HG02588 (cell line): ENCODE measurements at regions not wholly inside any gene's neighbourhood (a gene's known extent, or its start where the extent isn't known, plus 50 kb on each side); places are given as distances from the start of the nearest gene placed in this dataset.

Source experiments
- ATAC-seq: cut with Tn5 transposase; IDR thresholded peaks from one replicate; pipeline ENCODE4 v1.9.1; 2021; ENCODE audit warnings: mild to moderate bottlenecking, moderate library complexity; ENCODE audit not compliant: unreplicated experiment

DNA sequence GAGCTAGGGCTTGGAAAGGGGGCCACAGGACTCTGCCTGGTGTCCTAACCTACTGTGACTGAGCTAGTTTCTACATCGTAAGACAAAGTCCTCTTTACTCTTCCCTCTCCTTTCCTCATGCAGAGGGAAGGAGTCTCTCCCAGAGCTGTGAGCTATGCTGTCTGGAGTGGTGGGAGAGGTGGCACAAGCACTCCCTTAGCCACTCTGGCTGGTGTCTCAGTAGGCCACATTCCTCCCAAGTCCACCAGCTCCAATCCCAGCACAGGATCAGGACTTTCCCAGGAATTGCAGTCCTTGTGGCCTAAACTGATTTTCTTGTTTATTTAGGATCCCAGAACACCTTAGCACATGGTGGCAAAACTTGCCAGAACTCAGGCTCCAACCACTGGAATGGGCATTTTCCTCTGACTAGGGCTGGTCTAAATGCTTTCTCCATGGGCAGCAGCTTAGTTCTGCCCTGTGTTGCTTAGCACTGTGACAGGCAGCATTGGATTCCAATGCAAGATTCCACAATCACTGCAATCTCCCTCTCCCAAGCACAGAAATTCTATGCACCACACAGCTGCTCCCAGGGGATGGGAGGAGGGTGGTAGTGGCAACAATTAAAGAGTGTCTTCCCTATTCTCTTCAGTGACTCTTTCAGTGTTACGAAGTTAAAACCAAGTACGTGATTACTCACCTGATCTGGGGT lies 733.3 kb downstream of the HACE1 start:
- no peak for ATAC-seq

- ATAC-seq: no peak
Observed at GRCh38 chr6:104123227-104123626, 736.5 kb downstream of the HACE1 start.

GRCh38 chr6:104118274-104118673 lies 741.4 kb downstream of the HACE1 start:
- ATAC-seq: no peak

GRCh38 chr6:104109806-104110205 lies 749.9 kb downstream of the HACE1 start:
- ATAC-seq: no peak

DNA sequence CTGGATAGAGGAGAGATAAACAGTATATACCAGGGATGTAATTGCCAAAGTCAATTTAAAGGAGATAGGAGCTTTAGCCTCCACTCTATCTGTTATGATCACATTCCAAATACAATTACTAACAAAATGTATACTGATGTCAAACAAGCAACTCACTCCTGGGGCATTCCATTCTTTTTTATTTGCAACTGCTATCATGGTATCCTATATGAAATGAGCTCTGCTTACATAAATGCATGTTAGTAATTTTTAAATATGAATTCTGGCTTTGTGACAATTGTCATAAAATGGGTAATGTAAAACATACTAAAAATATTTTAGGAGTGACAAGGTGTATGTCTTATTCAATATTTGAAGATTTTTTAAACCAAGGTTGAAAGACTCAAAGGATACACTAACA lies 751.1 kb downstream of the HACE1 start:
- ATAC-seq: no peak

DNA sequence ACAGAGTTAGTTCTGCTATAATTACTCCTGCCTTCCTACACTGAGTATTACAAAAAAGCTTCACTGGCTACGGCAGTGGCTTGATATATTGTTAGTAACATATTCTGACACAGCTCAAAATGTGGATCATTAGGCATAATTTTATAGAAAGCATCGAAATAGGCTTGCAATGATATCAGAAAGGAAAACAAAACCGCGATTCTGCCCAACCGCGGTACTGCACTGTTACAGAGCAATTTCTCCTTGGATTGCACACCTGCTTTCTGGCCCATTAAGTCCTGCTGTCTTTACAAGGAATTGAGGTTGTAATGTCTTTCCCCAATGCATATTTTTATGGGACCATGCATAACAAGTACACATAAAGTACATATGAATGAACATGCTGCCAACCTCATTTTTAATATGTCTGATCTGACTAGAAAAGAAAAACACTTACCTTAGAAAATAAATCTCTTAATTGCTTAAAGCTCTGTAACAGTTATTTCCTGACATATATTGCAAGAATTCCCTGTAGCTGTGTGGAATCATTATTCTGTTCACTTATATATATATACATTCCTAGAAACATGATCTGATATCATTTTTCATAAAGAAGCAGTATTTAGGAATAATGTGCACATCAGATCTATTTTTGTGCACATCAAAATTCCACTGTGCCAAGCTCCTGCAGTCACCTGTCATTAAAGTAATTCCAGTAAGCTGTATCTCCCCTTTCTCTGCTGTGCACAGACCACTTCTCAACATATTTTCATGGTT lies 763.9 kb downstream of the HACE1 start:
- ATAC-seq: no peak

GRCh38 chr6:104087765-104088164 lies 772.0 kb downstream of the HACE1 start:
- ATAC-seq: no peak

DNA sequence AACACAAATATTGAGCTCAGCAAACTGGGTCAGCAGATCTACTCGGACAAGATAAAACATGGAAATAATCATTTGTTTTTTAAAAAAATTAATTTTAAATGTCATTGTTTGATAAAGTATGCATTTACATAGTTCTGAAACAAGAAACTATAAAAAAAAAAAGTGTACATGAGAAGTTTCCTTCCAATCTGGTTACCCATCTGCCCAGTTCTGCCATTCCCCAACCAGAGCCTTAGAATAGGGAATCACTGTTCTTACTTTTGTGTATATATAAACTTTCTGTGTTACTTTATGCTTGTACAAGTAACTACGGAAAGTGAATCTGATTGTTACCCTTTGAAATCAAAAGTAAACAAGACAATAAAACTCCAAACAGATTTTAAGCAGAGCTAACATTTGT lies 791.4 kb downstream of the HACE1 start:
- no peak for ATAC-seq

DNA sequence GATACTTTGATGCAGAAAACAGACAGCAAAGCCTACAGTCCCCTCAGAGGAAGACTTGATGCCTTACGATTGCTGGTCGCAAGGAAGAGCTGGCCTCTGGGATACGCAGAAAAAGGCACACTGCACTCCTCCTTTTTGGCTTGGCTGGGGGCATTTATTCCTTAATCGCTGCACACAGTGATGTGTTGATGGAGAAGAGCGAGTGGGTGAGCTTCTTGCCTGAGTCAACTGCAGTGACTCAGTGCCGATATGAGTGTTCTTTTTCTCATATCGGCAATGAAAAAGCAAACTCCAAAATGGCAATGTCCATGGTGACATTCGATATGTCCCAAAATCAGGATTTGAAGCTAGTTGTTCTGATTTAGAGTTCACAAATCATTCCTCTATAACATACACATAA lies 794.8 kb downstream of the HACE1 start:
- ATAC-seq: no peak

DNA sequence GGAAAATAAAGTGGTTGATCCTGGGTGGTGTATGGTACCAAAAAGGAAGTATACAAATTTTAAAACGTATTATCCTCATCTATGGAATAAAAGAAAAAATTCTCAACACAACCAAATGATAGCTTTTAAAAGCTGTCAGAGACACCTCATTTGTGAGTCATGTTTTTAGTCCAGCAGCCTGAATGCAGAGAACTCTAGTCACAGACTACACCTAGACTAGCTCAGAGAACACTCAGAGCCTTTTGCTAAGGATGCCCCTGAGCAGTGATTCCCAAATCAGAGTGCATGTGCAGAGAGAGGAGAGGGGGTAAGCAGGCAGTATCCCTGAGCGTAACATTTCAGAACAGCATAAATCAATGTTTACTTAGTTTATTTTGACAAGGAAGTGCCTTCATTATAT lies 809.3 kb downstream of the HACE1 start:
- ATAC-seq: no peak

GRCh38 chr6:104046426-104046825 lies 813.3 kb downstream of the HACE1 start:
- ATAC-seq: no peak

GRCh38 chr6:104031346-104031745 lies 828.4 kb downstream of the HACE1 start:
- no peak for ATAC-seq

DNA sequence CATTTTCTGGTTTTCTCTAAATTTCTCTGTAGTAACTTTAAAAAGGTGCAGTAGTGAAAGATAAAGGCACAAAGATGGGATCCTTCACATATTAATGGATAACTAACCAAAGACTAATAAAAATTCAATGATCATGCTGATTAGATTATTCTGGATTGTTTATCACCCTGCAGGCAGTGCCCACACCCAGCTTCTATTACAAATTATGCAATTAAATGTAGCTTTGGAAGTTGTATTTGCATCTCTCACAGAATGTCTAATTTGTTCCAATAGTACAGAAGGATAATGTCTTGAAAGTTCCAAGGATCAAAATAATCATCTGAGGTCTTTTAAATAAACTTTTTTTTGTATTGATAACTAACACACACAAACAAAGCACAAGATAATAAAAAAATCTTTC lies 837.6 kb downstream of the HACE1 start:
- ATAC-seq: no peak

DNA sequence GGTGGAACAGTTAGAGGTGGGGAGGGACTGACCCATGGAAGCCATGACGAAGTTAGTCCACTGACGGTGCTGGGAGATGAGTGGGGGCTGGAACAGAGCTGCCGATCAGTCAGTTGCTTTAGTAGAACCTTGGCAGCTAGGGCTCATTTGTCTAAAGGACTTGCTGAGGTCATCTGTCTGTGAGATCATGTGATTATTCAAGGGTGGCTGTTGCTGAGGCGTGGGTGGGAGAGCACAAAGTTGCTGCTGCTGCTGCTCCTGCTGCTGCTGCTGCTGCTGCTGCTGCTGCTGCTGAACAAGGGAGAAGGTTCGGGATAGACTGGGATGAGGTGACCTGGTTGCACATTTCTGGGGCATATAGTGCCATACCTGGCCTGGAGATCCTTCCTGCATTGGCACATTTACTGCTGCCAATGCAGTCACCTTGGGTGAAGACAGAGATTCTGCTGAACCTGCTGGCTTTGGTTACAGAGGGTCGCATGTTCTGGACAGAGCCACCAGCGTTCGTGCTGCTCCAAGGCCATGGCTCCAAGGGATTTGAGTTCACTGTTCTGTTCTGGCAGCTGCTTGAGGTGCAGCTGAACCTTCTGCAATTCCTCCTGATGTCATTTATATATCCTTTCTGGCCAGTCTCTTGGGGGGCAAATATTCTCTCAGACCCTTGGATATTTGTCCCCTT lies 840.5 kb downstream of the HACE1 start:
- ATAC-seq: no peak

DNA sequence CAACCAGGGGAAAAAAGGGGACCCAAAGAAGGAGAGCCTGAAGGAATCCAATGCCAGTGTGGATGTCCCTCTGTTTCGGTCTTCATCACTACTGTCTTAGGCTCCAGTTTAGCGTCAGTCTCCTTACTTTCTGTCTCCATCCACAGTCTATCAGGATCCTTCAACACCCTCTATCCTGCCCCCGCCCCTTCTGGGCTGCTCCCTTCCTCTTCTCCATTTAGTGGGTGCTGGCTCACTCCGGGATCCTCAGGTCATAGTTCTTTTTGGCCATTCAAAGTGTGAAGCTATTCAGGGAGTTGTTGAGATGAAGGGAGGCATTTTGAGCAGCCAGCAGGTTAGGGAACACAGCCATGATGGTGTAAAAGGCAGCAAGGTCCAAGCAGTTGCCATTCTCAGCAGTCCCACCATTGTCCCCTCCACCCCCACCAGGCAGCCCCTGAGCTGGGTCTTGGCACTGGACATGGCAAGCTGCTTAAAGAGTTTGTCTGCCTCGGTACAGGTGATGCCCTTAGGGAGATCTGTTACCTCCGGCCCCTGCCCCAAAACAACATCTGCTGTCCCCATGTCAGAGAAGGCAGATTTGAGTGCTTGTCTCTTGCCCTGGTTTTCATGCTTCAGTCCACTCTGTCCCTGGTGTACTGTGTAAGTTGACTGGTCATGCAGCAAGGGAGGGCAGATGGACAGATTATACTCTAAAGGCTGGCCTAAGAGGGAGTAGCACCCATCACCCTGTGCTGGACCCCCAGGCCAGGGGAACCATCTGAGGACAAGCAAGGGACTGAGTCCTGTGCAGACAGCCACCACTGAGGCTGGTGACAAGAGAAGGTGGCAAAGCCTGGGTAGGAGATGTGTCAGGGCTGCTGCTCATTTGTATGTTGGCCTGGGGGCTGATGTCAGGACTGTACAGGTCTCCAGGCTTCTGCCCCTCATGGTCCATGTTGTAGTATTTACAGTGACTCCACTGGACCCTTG lies 842.0 kb downstream of the HACE1 start:
- ATAC-seq: no peak

- ATAC-seq: no peak
Observed at GRCh38 chr6:104014163-104014959, 845.4 kb downstream of the HACE1 start.

GRCh38 chr6:104013312-104013971 lies 846.3 kb downstream of the HACE1 start:
- ATAC-seq: no peak

DNA sequence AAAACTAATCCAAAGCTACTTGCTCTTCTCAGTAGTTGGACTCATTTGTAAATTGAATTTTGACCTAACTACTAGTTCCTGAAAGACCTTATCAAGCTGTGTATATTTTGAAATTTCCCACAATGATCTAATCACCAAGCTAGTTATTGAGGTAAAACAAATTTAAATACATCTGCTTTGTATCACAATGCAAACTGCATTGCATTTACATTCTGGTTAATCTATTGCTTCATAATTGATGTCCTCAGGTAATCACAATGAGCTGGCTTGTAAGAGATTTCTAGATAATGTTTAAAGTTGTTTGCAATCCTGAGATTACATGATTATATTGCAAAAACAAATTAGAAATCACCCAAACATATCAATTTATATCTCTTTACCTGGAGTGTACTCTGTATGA lies 848.8 kb downstream of the HACE1 start:
- no peak for ATAC-seq

DNA sequence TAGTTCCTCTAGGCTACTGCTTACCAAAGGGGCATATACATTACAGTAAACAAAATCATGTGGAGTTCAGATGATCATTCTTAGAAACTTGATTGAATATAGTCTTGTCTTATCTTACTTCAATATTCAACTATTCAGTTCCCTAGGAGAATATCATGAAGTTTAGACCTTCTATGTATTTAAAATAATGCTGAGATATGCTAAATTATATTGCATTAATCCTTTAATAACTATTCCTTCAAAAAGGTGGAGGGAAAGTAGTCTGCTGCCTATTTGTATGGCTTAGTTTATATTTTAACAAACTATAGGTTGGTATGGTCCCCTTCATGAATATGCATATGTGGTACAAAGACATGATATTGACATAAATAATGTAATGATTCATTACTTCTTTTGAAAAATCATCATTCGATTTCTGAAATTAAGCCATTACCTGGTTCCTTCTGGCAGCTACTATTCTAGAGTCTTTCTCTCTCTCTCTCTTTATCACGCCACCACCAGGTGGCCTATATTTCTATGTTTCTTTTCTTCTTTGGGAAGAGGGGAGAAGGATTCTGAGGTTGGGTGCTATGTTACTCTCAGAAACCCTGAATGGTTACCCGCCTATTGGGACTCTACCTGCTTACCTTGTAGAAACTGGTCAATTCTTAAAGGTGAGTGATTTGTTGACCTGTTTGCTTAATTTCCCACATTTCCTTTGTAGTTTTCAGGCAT lies 855.8 kb downstream of the HACE1 start:
- no peak for ATAC-seq
